SKM-1 (cell line): ENCODE measurements at regions not wholly inside any gene's neighbourhood (a gene's known extent, or its start where the extent isn't known, plus 50 kb on each side); places are given as distances from the start of the nearest gene placed in this dataset.

Experiments used
- DNase-seq: peaks from one replicate; lab custom pipeline; 2025; ENCODE audit not compliant: unreplicated experiment; lab: John Stamatoyannopoulos, UW

DNA sequence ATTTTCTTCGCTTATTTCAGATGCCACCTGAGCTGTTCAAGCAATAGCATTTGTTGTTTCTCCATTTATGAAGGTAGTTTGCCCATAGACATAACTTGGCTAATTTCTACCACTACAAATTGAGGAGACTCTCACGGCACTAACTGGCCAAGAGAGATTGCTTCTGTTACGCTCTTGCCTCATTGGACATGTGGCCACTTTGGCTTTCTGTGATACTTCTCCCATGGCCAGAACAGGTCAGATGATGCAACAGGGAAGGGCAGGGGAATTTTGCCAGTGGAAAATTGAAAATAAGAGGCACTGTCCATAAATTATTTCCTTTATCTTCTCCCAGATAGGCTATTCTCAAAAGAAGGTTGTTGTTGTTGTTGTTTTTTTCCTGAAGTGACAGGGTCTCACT lies 1633.3 kb upstream of the LRRTM3 start:
- DNase-seq: no peak

DNA sequence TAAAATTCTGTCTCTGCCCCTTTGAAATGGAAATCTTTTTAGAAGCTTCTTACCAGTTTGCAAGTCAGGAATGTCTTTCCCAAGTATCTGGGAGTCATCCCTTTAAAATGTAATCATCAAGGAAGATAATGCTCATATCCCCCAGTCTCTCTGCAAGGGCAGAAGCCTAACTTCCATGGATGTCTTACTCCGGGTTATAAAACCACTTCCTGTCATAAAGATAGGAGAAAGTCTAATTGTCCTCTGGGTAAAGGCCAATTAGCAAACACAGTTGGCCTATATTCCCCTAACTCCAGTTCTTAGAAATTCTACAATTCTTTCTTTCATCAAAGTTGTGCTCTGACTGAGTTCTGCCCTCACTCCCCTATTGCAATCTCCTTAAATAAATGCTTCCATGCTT lies 1631.5 kb upstream of the LRRTM3 start:
- no peak for DNase-seq

DNA sequence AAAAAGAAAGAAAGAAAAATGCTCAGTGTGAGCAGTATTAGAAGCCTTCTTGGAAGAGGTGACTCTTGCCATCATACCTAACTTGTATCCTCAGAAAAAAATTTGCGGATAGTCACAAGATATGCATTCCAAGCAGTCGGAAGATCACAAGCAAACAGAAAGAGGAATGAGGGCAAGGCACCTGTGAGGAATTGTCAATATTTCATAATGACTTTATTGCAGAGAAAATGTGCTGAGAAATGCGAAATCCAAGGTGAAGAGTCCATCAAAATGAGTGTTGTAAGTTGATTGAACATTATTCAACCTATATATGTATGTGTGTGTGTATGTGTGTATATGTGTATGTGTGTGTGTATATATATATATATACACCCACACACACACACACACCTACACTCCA lies 1624.7 kb upstream of the LRRTM3 start:
- DNase-seq: no peak

DNA sequence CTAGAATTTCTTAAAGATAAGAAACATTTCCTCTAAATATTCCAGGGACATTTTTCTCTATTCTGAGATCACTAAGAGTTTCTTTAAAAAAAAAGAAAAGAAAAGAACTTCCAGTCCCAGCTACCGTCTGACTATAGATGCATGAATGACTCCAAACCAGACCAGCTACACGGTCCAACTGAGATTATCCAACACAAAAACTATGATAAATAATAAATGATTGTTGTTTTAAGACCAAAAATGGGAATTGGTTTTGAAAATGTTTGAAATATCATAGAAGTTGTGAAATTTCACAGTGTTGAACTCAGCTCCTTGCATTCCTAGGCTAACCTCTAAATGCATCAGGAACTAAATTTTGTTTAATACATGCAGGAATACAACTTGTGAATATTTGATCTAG lies 1619.6 kb upstream of the LRRTM3 start:
- no peak for DNase-seq

DNA sequence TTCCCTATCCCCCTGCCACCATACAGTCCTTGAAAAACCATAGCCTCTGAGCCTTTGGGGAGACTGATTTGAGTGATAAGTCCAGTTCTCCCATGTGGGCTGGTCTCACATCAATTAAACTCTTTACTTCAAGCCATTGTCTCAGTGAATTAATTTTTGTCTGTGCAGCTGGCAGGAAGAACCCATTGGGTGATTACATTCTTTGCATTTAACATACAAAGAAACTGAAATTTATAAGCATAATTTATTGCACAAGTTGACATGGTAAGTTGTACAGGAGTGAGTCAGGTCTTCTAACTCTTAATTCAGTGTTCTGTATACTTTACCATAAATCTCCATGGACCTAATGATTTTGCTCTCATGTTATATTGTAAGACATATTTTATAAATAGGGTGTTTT lies 1613.0 kb upstream of the LRRTM3 start:
- DNase-seq: no peak

DNA sequence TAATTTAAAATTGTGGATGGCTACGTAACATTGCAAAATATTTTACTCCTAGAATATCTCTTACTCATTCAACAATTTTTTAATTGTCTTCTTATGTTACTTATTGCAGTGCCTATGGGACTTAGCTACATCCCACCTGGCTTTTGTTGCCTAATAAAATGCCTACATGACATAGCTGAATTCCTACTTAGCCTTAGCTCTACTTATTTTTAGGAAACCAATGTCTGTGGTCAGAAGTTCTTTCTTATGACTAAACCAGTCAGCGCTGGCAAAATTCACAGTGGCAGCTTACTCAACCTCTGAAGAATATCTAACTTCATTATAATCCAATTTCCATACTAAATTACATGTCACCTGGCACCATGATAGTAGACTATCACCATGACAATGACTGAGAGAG lies 1612.4 kb upstream of the LRRTM3 start:
- no peak for DNase-seq

DNA sequence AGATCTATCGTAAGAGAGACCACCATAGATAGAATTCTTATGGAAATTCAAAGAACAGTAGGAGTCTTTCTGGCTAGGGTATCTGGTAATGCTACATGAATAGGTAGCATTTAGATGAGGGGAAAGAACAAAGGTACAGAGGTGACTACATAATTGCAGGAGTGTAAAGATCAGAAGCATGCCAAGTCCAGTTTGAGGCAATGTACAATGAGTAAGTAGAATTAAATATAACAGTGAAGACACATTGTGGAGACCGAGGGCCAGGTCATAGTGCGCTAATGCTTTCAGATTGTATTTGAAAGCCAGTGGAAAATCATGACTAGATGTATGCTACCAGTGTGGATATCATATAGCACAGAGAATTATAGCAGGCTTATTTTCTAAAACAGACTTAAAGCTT lies 1611.6 kb upstream of the LRRTM3 start:
- no peak for DNase-seq

DNA sequence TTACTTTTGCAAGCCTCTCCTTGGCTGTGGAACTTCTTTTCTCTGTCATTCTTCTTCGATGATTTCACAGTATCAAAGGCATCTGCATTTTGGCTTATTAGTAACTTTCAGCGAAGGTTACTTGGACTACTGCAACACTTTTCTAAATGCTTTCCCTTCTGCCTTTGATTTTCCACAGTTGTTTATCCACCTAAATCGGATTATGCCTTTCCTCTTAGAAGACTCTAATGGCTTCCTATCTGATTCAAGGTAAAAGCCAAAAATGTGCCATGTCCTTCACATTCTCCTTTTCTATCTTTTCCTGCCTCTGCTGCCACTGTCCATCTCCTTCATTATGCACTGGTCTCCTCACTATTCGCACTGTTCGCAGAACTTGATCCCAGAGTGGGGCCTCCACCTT lies 1606.3 kb upstream of the LRRTM3 start:
- DNase-seq: no peak

DNA sequence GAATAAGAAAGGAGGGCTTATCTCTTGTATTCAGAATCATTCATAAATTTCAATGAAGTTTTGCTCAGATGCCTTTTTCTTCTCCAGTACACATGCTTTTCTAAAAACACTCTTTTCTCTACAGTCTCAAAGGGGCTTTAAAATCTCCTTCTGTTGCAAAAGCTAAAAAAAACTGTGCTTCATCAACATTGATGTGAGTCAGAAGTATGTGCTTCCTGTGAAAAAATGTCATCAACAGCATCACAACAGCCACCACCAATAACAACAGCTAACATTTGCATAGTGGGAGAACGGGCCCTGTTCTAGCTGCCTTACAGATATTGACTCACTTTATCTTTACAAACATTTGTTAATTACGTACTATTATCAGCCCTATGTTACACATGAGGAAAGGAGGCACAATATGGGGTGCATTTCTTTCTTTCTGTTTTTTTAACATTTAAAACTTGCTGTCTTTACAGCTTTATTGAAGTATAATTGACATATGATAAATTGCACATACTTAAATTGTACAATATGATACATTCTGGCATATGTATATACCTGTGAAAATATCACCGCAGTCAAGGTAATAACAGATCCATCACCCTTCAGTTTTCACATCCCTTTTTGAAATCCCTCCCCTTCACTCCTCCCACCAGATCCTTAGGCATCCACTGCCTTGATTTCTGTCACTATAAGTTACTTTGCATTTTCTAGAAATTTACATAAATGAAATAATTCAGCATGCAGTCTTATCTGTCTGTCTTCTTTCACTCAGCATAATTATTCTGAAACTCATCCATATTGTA lies 1605.4 kb upstream of the LRRTM3 start:
- DNase-seq: no peak

DNA sequence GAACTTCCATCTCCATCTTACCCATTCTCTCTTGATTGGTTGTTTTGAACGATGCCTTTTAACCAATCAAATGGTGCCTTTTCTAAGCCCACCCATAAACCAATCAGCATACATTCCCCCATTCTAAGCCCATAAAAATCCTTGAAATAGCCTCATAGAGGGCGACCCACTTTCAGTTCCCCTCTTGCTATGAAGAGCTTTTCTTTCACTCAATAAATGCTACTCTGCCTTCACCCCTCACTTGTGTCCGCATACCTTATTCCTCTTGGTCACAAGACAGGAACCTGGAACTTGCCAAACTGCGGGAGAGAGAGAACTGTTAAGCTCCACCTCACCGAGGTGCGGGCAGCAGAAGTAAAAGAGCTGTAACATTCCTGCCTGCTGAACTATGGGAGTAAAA lies 1602.0 kb upstream of the LRRTM3 start:
- DNase-seq: no peak

DNA sequence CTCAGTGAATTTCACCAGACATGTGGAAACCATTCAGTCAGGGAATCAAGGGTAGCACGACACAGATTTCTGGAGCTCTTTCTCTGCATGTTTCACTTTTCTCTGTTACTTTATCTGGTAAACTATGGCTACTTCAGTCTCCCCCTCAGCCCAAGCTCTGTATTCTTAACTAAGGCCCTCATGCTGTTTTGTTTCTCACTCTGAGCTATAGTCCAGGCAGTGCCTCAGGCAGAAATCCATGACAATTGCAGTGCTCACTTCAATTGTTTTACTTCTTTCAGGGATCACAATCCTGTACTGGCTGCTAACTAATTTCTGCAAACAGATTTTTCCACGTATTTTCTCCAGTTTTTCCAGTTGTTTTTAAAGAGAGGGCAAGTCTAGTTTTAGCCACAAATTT lies 1599.9 kb upstream of the LRRTM3 start:
- DNase-seq: no peak

DNA sequence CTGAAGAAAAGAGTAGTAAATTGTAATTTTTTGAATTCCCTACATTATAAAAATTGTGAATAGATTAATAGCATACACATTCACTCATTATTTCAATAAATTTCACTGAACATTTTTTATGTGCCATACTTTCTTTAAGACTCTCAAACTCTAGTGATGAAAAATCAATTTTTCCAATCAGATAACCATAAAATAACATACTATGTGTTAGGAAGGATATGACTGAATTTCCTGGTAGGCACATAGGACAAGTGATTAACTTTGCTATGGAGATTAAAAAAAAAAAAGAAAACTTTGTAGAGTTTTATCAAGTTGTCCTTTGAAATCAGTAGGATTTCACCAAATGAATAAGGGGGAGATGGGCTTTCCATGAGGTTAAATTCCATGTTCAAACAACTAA lies 1597.3 kb upstream of the LRRTM3 start:
- no peak for DNase-seq

DNA sequence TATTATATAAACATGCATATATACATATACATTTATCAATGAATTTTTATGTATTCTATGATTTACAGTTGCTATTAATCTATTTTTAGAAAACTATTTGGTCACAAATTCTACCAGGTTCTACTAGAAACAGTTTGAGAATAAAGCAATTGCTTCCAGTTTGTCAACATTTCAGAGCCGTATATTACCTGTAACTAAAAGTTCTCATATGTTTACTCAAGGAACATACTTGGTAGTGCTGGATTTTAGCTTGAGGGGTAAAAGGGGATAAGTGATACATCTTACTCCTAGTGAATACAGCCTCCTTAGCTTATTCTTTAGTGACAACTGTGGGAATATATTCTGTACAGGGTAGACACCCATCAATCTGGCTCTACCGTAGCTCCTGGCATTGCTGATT lies 1590.5 kb upstream of the LRRTM3 start:
- no peak for DNase-seq

DNA sequence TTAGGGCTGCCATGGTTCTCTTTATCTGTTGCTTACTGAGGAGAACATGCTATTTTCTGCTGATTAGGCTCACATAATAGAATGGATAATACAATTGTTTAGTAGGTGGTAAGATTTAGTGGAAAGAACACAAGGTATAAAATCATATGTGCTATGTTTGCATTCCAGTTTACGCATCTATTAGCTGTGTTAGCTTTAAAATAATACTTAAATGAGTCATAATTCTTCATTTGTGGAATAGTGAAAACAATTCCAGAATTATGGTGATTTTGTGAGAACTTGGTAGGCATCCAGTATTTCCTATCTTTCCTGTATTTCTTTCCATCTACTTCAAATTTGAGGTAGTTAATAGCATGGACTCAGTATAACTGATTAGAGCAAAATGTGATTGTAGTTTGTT lies 1585.5 kb upstream of the LRRTM3 start:
- DNase-seq: no peak

DNA sequence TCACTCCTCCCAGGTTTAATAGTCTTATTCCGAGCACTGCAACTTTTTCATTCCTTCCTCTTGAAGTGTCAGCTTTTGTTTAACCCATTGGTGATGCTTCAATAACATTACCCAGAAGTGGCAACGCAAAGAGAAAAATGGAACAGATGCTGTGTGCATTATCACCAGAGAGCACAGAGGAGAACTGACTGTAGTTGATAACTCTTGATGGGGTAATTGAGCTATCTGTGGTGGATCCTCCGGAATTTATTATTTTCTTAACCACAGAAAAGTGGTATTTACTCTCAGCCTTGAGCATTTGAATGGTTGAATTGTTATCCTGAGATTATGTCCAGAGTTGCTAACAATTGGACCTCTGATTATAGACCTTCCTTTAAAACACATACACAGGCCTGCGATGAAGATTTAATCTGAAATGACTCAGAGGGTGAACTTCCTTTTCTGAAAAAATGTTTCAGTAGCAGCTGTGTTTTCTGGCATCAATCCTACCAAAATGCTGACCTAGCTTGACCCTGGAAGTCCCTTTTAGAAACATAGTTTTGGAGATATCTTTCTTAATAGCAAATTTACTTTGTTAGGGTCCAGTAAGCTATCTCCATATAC lies 1584.4 kb upstream of the LRRTM3 start:
- no peak for DNase-seq

DNA sequence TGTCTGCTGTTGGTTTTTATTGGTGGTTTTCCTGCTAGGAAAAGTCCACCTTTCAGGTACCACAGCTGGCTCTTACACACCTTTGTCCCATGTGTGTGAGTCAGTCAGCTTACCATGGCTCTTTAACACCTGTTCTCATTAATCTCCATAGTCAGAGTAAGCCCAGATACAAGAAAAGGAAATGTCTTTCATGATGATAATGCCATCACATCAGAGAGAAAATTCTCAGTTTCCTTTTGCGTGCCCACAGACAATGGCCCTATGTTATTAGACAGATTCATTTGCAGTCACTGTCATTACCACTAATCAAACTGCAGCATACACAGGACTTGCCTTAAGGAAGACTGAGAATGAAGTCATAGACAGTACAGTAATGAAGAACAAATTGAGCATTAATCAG lies 1583.6 kb upstream of the LRRTM3 start:
- DNase-seq: no peak

DNA sequence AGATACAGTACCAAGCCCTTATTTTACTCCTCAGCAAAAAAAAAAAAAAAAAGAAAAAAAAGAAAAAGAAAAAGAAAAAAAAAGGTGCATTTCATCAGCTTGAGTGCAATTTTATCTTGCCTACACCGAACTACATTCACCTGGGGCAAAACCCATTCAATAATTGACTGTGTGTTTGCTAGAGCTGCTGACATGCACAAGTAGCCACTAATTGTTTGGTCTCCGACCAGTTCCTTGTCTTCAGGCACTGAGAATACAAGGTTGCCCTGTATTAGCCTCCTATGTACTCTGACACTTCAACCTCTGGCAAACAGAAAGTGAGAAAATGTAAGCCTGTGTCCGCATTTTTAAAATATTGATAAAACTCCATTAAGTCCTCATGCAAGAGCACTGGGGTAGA lies 1579.4 kb upstream of the LRRTM3 start:
- no peak for DNase-seq

DNA sequence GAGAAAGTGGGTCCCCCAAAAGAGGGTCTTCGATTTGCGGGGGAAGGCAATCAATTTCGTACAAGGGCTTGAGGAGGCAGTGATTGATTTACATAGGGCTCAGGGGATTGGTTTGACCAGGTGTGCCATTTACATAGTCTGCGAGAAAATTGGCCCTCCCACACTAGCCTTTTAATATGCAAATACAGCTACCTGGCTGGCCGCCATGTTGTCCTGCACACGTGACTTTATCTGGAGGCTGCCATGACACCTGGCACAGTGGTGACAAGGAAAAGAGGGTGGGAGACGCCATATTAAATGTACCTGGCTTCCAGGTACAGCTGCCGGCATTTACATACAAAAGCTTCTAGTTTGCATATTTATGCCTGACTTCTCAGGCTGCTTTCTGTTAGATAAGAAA lies 1577.2 kb upstream of the LRRTM3 start:
- no peak for DNase-seq

DNA sequence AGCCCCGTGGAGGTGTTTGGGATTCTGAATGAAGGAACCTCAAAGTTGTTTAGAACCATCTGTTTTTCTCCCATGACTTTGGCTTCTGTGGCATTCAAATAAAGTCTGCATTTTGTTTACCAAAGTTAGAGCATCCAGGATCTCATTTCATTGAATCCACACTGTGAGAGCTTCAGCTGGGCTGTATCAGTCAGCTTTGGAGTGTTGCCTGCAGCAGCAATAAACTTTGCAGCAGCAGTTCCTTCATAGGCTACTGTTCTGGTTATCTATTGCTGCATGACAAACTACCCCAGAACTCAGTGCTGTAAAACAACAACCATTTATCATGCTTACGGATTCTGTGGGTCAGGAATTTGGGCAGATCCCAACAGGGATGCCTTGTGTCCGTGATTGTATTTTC lies 1575.2 kb upstream of the LRRTM3 start:
- no peak for DNase-seq

DNA sequence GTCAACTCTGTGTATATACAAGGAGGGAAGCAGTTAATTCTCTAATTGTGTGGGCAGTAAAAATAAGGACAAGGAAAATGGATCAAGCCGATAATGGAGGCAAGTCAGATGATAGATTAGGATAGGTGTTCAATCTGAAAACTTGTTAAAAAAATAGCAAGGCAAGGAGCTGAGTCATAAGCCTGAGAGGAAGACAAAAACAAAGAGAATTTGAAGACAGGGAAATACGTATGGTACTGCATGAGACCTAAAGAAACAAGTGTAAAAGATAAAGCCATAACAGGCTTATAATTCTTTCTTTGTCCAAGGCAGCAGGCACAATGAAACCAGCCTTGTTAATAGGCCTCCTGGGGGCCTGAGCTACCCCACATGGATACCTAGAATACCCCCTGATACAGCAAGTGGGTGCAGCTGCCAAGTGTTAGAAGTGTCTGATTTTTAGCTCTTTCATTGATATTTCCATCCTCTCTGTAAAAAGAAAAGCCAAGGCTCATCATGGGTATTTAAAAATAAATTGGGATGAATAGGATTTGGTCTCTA lies 1570.6 kb upstream of the LRRTM3 start:
- DNase-seq: no peak

DNA sequence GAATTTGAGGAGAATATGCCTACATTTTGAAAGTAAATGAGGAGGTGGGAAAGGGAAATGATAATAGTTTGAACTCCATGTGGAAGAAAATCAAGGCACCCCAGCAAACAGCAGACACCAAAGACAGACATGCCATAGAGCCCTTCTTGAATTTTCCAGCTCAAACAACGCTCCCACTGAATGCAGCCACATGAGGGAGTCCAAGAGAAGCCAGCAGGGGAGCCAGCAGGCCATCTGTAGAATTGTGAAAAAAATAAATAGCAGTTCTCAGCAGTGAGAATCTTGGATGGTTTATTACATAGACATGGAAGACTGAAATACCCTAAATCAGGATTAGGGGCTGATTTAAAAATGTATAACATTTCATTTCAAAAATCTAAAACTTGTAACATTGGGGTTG lies 1567.3 kb upstream of the LRRTM3 start:
- no peak for DNase-seq

DNA sequence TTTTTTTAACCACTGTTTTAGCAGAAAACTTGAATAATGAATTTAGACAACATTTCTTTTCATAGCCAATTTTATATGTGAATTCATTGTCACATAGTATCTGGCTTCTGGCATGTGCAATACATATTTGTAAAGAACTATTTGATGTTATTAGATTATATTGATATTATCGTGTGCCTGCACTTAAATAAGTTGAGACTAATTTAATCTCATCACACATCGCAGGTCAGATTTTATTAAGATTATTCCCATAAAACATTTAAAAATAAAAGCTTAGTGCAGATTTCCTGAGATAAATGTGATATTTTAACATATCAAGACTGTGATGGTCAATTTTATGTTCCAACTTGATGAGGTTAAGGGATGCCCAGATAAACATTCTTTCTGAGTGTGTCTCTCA lies 1565.3 kb upstream of the LRRTM3 start:
- DNase-seq: no peak

DNA sequence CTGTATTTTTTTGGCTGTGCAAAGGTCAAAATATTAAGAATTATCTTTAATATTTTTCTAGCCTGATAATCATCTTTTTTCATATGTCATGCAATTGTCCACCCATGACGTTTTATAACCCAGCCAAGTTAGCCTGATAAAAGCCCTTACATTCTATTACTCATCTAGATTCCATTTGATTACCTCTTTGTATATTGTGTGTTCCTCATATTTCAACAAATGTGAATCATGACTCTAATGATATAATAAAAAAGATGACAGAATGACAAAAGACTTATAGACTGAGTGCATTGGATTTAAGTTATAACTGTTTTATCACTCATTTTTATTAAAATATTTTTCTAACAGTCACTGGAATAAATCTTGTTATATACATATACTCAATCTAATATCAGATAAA lies 1560.0 kb upstream of the LRRTM3 start:
- DNase-seq: no peak
